IPS DF 6.9 (cell line): ENCODE measurements at regions not wholly inside any gene's neighbourhood (a gene's known extent, or its start where the extent isn't known, plus 50 kb on each side); places are given as distances from the start of the nearest gene placed in this dataset.

Experiments
- DNase-seq: peaks from one replicate; pipeline ENCODE4 v3.0.0-alpha.2; 2013; ENCODE audit warnings: low read depth, low spot score
- H3K27ac ChIP-seq: one replicate; pipeline ENCODE4 v1.5.1; 2013; ENCODE audit warnings: low read length, control low read depth
- H3K27me3 ChIP-seq: 2 replicates; pipeline ENCODE4 v1.6.1; 2013; ENCODE audit warnings: mild to moderate bottlenecking, low read length; ENCODE audit not compliant: control insufficient read depth, insufficient read depth
- H3K36me3 ChIP-seq: 2 replicates; pipeline ENCODE4 v1.6.1; 2013; ENCODE audit warnings: low read length; ENCODE audit not compliant: control insufficient read depth, insufficient read depth
- H3K4me1 ChIP-seq: 2 replicates; pipeline ENCODE4 v1.6.1; 2013; ENCODE audit warnings: low read length; ENCODE audit not compliant: control insufficient read depth, insufficient read depth
- H3K4me3 ChIP-seq: 2 replicates; pipeline ENCODE4 v1.5.1; 2013; ENCODE audit warnings: mild to moderate bottlenecking, low read length
- H3K9me3 ChIP-seq: 2 replicates; pipeline ENCODE4 v1.6.1; 2013; ENCODE audit warnings: low read length, inconsistent platforms; ENCODE audit not compliant: control insufficient read depth, insufficient read depth
- WGBS: extraction: QIAGEN DNeasy Blood & Tissue Kit; methylation state at CpG from one replicate; pipeline ENCODE4 v1.1.7; 2013; ENCODE audit warnings: mixed read lengths, missing lambda C conversion rate; ENCODE audit not compliant: insufficient read length, insufficient coverage; 5-methylcytosine and 5-hydroxymethylcytosine counted together

DNA sequence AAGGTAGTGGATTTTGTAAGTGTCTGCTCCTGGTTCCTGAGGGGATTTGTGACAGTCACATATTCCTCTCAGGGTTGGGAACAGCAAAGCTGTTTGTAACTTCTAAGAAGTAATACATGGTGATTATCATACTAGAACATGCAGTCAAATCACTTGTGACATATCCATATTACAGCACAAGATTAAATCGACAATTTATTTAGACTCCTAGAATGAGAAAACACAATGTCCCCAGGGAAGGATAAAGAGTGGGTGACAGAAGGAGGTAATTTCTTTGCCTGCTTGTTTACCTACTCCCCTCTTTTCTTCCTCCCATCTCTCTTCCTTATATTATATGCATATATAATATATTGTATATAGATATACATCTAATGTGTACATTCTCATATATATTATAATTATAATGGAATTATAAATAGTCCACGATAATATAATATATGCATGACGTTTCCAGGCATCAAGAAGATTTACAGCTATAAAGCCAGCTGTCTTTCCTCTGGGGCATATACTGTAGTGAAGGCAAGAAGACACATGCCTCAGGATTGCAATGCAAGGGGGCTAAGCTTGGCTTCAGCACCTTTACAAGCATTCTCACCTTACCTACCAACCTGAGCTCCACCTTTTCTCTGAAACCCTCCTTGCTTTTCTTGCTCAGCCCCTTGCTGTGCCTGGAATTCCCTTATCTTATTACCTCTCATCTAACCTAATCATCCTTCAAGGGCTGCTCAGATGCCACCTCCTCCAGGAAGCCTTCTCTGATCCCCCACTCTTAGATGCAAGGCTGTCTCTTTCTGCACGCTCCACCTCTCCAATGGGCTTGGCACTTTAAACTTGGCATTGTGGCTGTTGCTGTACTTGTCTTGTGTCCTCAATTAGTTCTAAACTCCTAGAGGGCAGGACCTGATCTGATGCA lies 73.1 kb upstream of the PIAS1 start:
- no peak overlapping the region for H3K4me3 ChIP-seq
- H3K36me3 ChIP-seq, result no peaks in the 10 kb centered on the region
- no peaks in the 10 kb centered on the region for H3K27me3 ChIP-seq
- no peak for DNase-seq
- H3K9me3 ChIP-seq, result no peaks in the 10 kb centered on the region
- no CpG with 5 or more reads among the region's 4 CpGs for WGBS
- no peak overlapping the region for H3K27ac ChIP-seq
- H3K4me1 ChIP-seq, result no peaks in the 10 kb centered on the region

- Histone ChIP-seq H3K36me3 (no peaks in the 10 kb centered on the region), H3K27ac (no peak overlapping the region), H3K9me3 (no peaks in the 10 kb centered on the region), H3K4me1 (no peaks in the 10 kb centered on the region), H3K27me3 (no peaks in the 10 kb centered on the region), H3K4me3 (no peak overlapping the region)
- DNase-seq, result no peak
- whole genome bisulfite sequencing, result no CpG with 5 or more reads among the region's 3 CpGs
These were observed 72.3 kb upstream of the PIAS1 start for GRCh38 chr15:67981848-67982247.

GRCh38 chr15:67991706-67992105 lies 62.4 kb upstream of the PIAS1 start:
- H3K27ac ChIP-seq, result no peak overlapping the region
- H3K36me3 ChIP-seq, result no peaks in the 10 kb centered on the region
- H3K9me3 ChIP-seq, result no peaks in the 10 kb centered on the region
- WGBS, result no CpG with 5 or more reads among the region's 2 CpGs
- H3K4me1 ChIP-seq, result no peaks in the 10 kb centered on the region
- DNase-seq, result no peak
- no peak overlapping the region for H3K4me3 ChIP-seq
- H3K27me3 ChIP-seq, result no peaks in the 10 kb centered on the region

DNA sequence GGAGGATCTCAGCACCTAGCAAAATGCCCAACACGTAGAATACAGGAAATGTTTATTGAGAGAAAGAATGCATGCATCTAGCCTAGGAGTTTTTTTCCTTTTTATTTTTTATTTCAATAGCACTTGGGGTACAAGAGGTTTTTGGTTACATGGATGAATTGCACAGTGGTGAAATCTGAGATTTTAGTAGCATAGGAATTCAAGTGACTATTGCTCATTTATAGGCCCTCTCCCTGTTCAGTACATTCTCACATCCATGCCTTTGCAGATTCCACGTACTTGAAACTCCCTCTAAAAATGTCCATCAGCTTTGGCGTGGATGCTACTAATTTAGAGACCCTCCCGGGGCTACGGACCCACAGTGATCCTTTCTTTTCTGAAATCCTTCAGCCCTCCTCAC lies 61.7 kb upstream of the PIAS1 start:
- Histone ChIP-seq H3K4me1 (no peaks in the 10 kb centered on the region), H3K36me3 (no peaks in the 10 kb centered on the region), H3K9me3 (no peaks in the 10 kb centered on the region), H3K4me3 (no peak overlapping the region), H3K27me3 (no peaks in the 10 kb centered on the region), H3K27ac (no peak overlapping the region)
- no CpG with 5 or more reads among the region's 5 CpGs for WGBS
- DNase-seq, result no peak

GRCh38 chr15:67992834-67993233 lies 61.3 kb upstream of the PIAS1 start:
- no peaks in the 10 kb centered on the region for H3K9me3 ChIP-seq
- H3K4me1 ChIP-seq, result no peaks in the 10 kb centered on the region
- H3K36me3 ChIP-seq, result no peaks in the 10 kb centered on the region
- no peaks in the 10 kb centered on the region for H3K27me3 ChIP-seq
- no peak overlapping the region for H3K27ac ChIP-seq
- no peak overlapping the region for H3K4me3 ChIP-seq
- DNase-seq, result no peak
- no CpG with 5 or more reads among the region's 2 CpGs for WGBS

DNA sequence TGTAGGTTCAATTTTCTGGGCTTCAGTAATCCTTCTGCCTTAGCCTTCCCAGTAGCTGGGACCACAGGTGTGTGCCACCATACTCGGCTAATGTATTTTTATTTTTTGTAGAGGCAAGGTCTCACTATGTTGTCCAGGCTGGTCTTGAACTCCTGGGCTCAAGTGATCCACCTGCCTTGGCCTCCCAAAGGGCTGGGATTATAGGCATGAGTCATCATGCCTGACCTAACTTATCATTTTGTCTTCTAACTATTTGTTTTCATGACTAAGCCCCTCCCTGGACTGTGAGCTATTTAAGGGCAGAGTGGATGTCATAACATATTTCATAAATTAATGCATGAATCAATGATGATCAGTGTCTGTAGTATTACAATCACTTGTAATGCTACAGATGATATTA lies 56.1 kb upstream of the PIAS1 start:
- Histone ChIP-seq H3K4me3 (no peak overlapping the region), H3K36me3 (no peaks in the 10 kb centered on the region), H3K9me3 (no peaks in the 10 kb centered on the region), H3K27me3 (no peaks in the 10 kb centered on the region), H3K4me1 (no peaks in the 10 kb centered on the region), H3K27ac (no peak overlapping the region)
- DNase-seq, result no peak
- WGBS, result no CpG with 5 or more reads among the region's 1 CpG

- Histone ChIP-seq H3K27ac (no peak overlapping the region), H3K4me3 (no peak overlapping the region), H3K27me3 (no peaks in the 10 kb centered on the region), H3K9me3 (no peaks in the 10 kb centered on the region), H3K4me1 (no peaks in the 10 kb centered on the region), H3K36me3 (no peaks in the 10 kb centered on the region)
- DNase-seq, result no peak
- no CpG with 5 or more reads among the region's 6 CpGs for WGBS
These were observed 55.4 kb upstream of the PIAS1 start for GRCh38 chr15:67998599-67999133.

DNA sequence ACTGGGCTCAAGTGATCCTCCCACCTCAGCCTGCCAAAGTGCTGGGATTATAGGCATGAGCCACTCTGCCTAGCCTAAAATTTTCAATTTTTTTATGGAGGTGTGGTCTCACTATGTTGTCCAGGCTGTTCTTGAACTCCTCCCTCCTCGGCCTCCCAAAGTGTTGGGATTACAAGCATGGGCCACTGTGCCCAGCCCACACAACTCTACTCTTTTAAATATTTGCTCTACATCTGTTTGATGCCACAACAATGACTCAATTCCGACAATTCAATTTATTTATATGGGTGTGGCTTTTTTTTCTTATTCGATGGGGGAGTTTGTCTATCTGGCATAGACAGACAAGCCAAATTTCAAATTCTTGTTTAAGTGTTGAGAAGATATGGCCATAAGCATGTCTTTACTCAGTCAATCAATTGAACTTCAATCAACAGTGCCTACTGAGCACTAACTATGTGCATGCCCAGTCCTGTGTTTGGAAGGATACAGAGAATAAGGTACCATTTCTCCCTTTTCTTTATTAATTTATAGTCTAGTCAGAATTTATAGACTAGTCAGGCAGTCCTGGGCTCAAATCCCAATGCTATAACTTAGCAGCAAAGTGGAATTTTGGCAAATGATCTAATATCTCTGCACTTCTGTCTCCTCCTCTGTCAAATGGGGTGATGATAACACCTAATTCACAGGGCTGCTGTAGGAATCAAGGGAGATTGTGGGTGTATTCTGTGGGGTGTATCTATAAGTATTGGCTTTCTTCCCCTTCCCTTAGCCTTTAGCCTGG lies 54.6 kb upstream of the PIAS1 start:
- no peak overlapping the region for H3K4me3 ChIP-seq
- no peak overlapping the region for H3K27ac ChIP-seq
- no peaks in the 10 kb centered on the region for H3K36me3 ChIP-seq
- H3K4me1 ChIP-seq, result no peaks in the 10 kb centered on the region
- no peaks in the 10 kb centered on the region for H3K27me3 ChIP-seq
- WGBS, result no CpG with 5 or more reads among the region's 3 CpGs
- H3K9me3 ChIP-seq, result no peaks in the 10 kb centered on the region
- no peak for DNase-seq

DNA sequence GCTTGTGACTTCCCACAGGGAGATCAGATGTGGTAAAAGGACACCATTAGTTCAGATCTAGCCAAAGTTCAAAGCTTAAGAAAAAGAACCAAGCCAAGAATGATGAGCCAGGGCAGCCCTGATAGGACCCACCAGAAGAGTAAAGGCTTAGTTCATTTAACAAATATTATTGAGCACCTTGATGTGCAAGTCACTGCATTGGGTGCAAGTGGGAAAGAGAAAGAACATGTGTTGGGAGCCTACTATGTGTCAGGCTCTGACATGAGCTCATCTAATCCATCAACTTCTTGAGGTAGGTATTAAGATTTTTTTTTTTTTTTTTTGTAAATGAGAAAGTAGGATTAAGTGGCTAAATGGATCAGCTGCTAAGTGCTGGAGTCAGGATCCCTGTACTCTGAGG lies 53.4 kb upstream of the PIAS1 start:
- H3K4me1 ChIP-seq, result no peaks in the 10 kb centered on the region
- no peaks in the 10 kb centered on the region for H3K27me3 ChIP-seq
- DNase-seq, result no peak
- H3K9me3 ChIP-seq, result no peaks in the 10 kb centered on the region
- no peaks in the 10 kb centered on the region for H3K36me3 ChIP-seq
- H3K27ac ChIP-seq, result no peak overlapping the region
- H3K4me3 ChIP-seq, result no peak overlapping the region

- Histone ChIP-seq H3K27me3 (no peaks in the 10 kb centered on the region), H3K9me3 (peaks cover 1% of the 10 kb centered on the region; the same call in 1 of the 2 replicates), H3K4me3 (no peak overlapping the region), H3K4me1 (no peaks in the 10 kb centered on the region), H3K36me3 (no peaks in the 10 kb centered on the region), H3K27ac (no peak overlapping the region)
- WGBS, result no CpG with 5 or more reads among the region's 4 CpGs
- DNase-seq, result no peak
These were observed 52.3 kb upstream of the PIAS1 start for GRCh38 chr15:68001811-68002210.
